Stimulated activated naive CD8-positive, alpha-beta T cell treated with anti-CD3 and anti-CD28 coated beads, Interleukin-15, amount 100 ng/mL, for 72 hours (primary cell): ENCODE measurements at regions not wholly inside any gene's neighbourhood (a gene's known extent, or its start where the extent isn't known, plus 50 kb on each side); places are given as distances from the start of the nearest gene placed in this dataset.
"Not testable (repeated sequence)": the region's sequence is repeated elsewhere in the genome, so short reads cannot be mapped to it uniquely, and the experiment has no call there.

Experiments
- ATAC-seq: fragments of 150-1000 bp; cut with Tn5 transposase; 2 replicates; pipeline ENCODE4 v1.10.0; 2021; ENCODE audit warnings: mild to moderate bottlenecking, moderate library complexity
- DNase-seq, 2 donors: peaks; one replicate each; pipeline ENCODE4 v3.0.0; 2021 to 2022
- H3K27ac Mint-ChIP-seq, 2 donors: one replicate each; pipeline ENCODE4 v1.8.0; 2022; ENCODE audit warnings: mild to moderate bottlenecking in 2 of 2, mixed read lengths in 2 of 2, moderate library complexity in 2 of 2
- H3K27me3 Mint-ChIP-seq: one replicate; pipeline ENCODE4 v1.8.0; 2022; ENCODE audit warnings: mixed read lengths
- H3K4me1 Mint-ChIP-seq: one replicate; pipeline ENCODE4 v1.8.0; 2022; ENCODE audit warnings: mild to moderate bottlenecking, mixed read lengths
- H3K4me3 Mint-ChIP-seq, 2 donors: one replicate each; pipeline ENCODE4 v1.8.0; 2022; ENCODE audit warnings: mild to moderate bottlenecking in 2 of 2, mixed read lengths in 2 of 2, moderate library complexity in 1 of 2
- H3K9me3 Mint-ChIP-seq, 2 donors: one replicate each; pipeline ENCODE4 v1.8.0; 2022; ENCODE audit warnings: mixed read lengths in 2 of 2

DNA sequence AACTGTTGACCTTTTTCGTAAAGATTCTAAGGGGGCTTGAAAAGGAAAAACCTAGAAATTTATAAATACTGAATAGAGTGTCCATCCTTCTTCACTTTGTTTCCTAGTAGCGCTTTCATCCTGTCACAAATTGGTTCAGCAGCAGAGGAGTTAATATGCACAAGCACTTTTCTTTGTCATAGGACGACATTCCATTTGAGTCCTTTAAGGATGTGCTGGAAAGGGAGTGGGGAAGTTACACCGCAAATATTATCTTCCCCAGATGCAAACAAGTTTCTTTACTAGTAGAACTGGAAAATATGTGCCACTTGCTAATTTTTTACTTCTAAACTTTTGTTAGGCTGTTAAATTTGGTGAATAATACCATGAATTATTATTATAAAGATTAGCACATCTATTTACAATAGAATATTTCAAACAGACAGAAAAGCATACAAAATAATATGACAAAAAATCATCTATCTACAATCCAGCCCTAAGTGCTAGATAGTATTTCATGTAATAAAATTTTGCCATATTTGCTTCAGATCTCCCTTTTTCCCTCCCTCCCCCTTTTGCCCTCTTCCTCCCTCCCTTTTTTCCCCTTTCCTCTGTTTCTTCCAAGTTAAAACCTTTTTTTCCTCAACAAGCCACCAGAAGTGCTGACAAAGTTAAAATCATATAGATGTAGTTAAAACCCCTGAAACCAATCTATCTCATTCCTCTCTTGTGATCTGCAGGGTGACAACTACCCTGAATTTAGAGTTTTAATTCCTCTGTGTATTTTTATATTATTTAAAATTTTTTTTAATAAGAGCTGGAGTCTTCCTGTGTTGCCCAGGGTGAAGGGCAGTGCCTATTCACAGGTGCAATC lies 50.5 kb upstream of the MAP4K3 start:
- Mint-ChIP-seq H3K4me1 (peaks cover 10% of the 10 kb centered on the region), H3K27me3 (peaks cover 18% of the 10 kb centered on the region), H3K4me3 (no peak overlapping the region), H3K27ac (no peak overlapping the region), H3K9me3 (no peaks in the 10 kb centered on the region)
- DNase-seq = no peak
- no peak for ATAC-seq

DNA sequence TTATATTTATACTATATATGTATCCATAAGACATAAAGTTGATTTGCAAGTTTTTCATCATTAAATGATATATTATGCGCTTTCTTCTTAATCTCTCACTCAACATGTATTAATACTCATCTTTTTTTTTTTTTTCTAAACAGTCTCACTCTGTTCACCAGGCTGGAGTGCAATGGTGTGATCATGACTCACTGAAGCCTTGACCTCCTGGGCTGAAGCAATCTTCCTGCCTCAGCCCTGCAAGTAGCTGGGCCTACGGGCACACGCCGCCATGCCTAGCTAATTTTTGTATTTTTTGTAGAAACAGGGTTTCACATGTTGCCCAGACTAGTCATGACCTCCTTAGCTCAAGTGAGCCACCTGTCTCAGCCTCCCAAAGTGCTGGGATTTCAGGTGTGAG lies 51.4 kb upstream of the MAP4K3 start:
- no peak overlapping the region for H3K27ac Mint-ChIP-seq
- H3K4me3 Mint-ChIP-seq = no peak overlapping the region
- peaks cover 19% of the 10 kb centered on the region for H3K4me1 Mint-ChIP-seq
- ATAC-seq (no peak), DNase-seq (no peak)
- H3K27me3 Mint-ChIP-seq = peaks cover 18% of the 10 kb centered on the region
- no peaks in the 10 kb centered on the region for H3K9me3 Mint-ChIP-seq

- DNase-seq (no peak), ATAC-seq (no peak)
- Mint-ChIP-seq H3K9me3 (no peaks in the 10 kb centered on the region), H3K4me1 (peaks cover 37% of the 10 kb centered on the region), H3K4me3 (no peak overlapping the region), H3K27me3 (peaks cover 16% of the 10 kb centered on the region), H3K27ac (no peak overlapping the region)
Measured at GRCh38 chr2:39490586-39490985, 53.5 kb upstream of the MAP4K3 start.

DNA sequence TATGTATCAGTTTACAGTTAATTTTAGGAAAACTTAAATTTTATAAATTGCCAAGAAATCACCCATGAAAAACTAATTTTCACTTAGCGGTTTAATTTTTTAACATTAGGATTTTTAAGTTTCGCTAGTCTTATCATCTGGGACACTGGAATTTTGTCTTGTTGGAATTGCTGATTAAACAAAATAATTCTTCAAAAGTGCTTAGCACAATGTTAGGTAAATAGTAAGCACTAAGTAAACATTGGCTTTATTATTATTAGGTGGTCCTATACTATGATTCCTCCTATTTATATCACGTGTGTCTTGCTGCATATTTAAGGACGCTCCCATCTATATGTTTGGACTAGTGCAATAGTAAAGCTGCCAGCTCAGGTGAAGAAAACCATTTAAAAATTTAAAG lies 54.6 kb upstream of the MAP4K3 start:
- Mint-ChIP-seq H3K27ac (no peak overlapping the region), H3K4me3 (peak overlapping the region; percentile 36 to 43), H3K9me3 (no peaks in the 10 kb centered on the region), H3K27me3 (peaks cover 6% of the 10 kb centered on the region), H3K4me1 (peaks cover 43% of the 10 kb centered on the region)
- ATAC-seq = no peak
- DNase-seq = no peak

- no peak overlapping the region for H3K27ac Mint-ChIP-seq
- no peaks in the 10 kb centered on the region for H3K9me3 Mint-ChIP-seq
- H3K4me1 Mint-ChIP-seq = peaks cover 43% of the 10 kb centered on the region
- ATAC-seq = peak; percentile 94
- peaks cover under 1% of the 10 kb centered on the region for H3K27me3 Mint-ChIP-seq
- peak; percentile 41 to 62 for DNase-seq
- H3K4me3 Mint-ChIP-seq = peak overlapping the region; percentile 41 to 66
Measured at GRCh38 chr2:39492095-39492590, 55.1 kb upstream of the MAP4K3 start.

GRCh38 chr2:39492716-39493115 lies 55.6 kb upstream of the MAP4K3 start:
- Mint-ChIP-seq H3K9me3 (no peaks in the 10 kb centered on the region), H3K4me3 (peak overlapping the region in 1 of 2 donors; percentile 30), H3K27ac (no peak overlapping the region), H3K4me1 (peaks cover 43% of the 10 kb centered on the region), H3K27me3 (no peaks in the 10 kb centered on the region)
- no peak for ATAC-seq
- no peak for DNase-seq

- ATAC-seq = peak; percentile 83
- peak; percentile 29 to 71 for DNase-seq
- no peaks in the 10 kb centered on the region for H3K27me3 Mint-ChIP-seq
- H3K9me3 Mint-ChIP-seq = no peaks in the 10 kb centered on the region
- H3K27ac Mint-ChIP-seq = peak overlapping the region in 1 of 2 donors; percentile 86
- H3K4me3 Mint-ChIP-seq = peak overlapping the region; percentile 3 to 39
- H3K4me1 Mint-ChIP-seq = peaks cover 43% of the 10 kb centered on the region
Measured at GRCh38 chr2:39494784-39495251, 57.7 kb upstream of the MAP4K3 start.

DNA sequence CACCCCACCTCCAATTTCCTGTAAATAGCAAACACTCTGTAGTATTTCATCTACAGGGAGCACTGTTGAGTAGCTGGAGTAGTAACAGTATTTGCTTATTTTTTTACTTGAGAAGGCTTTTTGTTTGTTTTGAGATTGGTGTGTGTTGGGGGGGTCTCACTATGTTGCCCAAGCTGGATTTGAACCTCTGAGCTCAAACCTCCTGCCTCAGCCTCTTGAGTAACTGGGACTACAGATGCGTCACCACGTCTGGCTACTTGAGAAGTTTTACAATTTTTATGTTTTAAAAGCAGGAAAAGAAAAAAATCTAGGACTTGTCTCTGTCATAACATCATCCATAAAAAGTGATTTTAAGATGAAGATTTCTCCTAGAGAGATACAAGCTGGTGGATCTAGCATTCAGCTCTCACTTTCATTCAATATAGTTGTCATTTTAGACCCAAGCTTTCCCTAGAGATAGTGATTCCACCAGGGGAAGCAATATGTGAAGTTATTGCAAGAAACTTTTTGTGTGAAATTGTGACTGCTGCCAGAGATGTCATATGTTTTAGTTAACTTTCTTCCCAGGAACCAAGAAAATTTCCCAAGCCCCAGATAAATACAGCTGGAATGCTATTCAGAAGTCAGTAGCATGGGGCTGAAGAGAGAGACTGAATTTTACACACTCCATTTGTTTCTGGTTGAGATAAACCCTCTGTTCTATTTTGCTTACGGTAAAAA lies 60.2 kb upstream of the MAP4K3 start:
- peaks cover 36% of the 10 kb centered on the region for H3K4me1 Mint-ChIP-seq
- ATAC-seq (no peak), DNase-seq (no peak)
- peaks cover under 1% of the 10 kb centered on the region for H3K27me3 Mint-ChIP-seq
- H3K9me3 Mint-ChIP-seq = peaks cover 0 to 9% of the 10 kb centered on the region in 2 donors
- H3K27ac Mint-ChIP-seq = no peak overlapping the region
- no peak overlapping the region for H3K4me3 Mint-ChIP-seq

DNA sequence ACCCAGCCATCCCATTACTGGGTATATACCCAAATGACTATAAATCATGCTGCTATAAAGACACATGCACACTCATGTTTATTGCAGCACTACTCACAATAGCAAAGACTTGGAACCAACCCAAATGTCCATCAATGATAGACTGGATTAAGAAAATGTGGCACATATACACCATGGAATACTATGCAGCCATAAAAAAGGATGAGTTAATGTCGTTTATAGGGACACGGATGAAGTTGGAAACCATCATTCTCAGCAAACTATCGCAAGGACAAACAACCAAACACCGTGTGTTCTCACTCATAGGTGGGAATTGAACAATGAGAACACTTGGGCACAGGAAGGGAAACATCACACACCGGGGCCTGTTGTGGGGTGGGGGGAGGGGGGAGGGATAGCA lies 61.1 kb upstream of the MAP4K3 start:
- DNase-seq, H3K9me3 Mint-ChIP-seq, ATAC-seq, H3K27ac Mint-ChIP-seq, H3K4me3 Mint-ChIP-seq: not testable (repeated sequence)
- H3K27me3 Mint-ChIP-seq = peaks cover 10% of the 10 kb centered on the region
- peaks cover 28% of the 10 kb centered on the region for H3K4me1 Mint-ChIP-seq

DNA sequence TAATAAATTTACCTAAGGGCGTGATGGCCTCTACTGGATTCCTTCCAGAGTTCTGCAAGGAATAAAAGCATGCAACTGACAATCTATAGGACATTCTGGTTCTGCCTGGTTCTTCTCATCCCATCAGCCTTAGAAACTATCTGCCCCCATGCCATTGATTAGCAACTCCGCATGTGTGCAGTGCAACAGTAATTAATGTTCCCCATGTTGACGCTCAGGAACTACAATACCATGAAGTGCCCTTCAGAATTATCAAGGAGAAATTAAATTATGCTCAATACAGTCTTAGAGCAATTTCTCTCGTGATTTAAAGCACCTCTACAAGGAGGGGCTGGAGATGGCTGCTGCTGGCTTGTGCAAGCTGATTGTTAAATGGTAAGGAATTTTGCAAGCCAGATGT lies 61.7 kb upstream of the MAP4K3 start:
- peaks cover 11% of the 10 kb centered on the region for H3K27me3 Mint-ChIP-seq
- H3K4me3 Mint-ChIP-seq = no peak overlapping the region
- no peak overlapping the region for H3K27ac Mint-ChIP-seq
- H3K9me3 Mint-ChIP-seq = peaks cover 0 to 9% of the 10 kb centered on the region in 2 donors
- DNase-seq = no peak
- ATAC-seq = no peak
- peaks cover 21% of the 10 kb centered on the region for H3K4me1 Mint-ChIP-seq

- Mint-ChIP-seq H3K4me3 (no peak overlapping the region), H3K9me3 (peaks cover 0 to 9% of the 10 kb centered on the region in 2 donors), H3K4me1 (peaks cover 19% of the 10 kb centered on the region), H3K27me3 (peaks cover 16% of the 10 kb centered on the region), H3K27ac (no peak overlapping the region)
- DNase-seq = no peak
- ATAC-seq = no peak
Measured at GRCh38 chr2:39499336-39499735, 62.3 kb upstream of the MAP4K3 start.

GRCh38 chr2:39501412-39501811 lies 64.3 kb upstream of the MAP4K3 start:
- peaks cover 22% of the 10 kb centered on the region for H3K27me3 Mint-ChIP-seq
- no peak overlapping the region for H3K27ac Mint-ChIP-seq
- H3K4me1 Mint-ChIP-seq = no peaks in the 10 kb centered on the region
- peaks cover 0 to 9% of the 10 kb centered on the region in 2 donors for H3K9me3 Mint-ChIP-seq
- no peak for ATAC-seq
- H3K4me3 Mint-ChIP-seq = no peak overlapping the region
- DNase-seq = no peak

DNA sequence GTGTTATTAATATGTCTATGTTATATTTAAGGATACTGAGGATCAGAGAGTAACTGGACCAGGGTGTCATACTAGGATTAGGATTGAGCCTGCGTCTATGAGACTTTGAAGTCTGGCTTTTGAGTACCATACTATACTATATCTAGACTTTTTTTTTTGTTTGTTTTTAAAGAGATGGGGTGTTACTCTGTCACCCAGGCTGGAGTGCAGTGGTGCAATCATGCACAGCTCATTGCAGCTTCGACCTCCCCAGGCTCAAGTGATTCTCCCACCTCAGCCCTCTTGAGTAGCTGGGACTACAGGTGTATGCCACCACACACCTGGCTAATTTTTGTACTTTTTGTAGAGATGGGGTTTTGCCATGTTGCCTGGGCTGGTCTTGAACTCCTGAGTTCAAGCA lies 66.2 kb upstream of the MAP4K3 start:
- no peak overlapping the region for H3K27ac Mint-ChIP-seq
- H3K27me3 Mint-ChIP-seq = peaks cover 22% of the 10 kb centered on the region
- ATAC-seq (no peak), DNase-seq (no peak)
- H3K4me3 Mint-ChIP-seq = no peak overlapping the region
- H3K9me3 Mint-ChIP-seq = peaks cover 0 to 9% of the 10 kb centered on the region in 2 donors
- no peaks in the 10 kb centered on the region for H3K4me1 Mint-ChIP-seq

DNA sequence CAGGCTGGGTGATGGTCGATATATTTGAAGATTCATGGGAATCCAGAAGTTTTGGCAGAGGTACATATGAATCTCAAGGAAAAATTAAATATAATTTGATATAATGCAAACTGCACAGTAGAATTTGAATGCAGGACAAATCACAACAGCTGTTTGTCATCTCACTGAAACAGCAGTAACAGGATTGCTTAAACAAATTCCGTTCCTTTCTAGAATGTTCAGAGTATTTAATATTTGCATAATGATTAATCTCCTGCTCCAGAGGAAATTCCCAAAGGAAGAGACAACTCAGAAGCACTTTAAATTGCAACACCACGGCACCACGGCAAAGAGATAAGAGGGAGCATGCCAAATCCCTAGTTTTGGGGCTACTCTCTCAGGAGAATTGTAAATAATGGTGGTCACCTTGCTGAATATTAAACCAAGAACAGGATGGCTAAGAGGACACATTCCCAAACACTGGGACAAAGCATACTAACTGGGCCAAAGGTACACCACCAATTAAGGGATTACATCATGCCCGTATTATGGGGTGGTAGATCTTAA lies 67.8 kb upstream of the MAP4K3 start:
- no peaks in the 10 kb centered on the region for H3K4me1 Mint-ChIP-seq
- DNase-seq = no peak
- peaks cover 0 to 9% of the 10 kb centered on the region in 2 donors for H3K9me3 Mint-ChIP-seq
- peaks cover 22% of the 10 kb centered on the region for H3K27me3 Mint-ChIP-seq
- no peak overlapping the region for H3K27ac Mint-ChIP-seq
- no peak overlapping the region for H3K4me3 Mint-ChIP-seq
- ATAC-seq = no peak

DNA sequence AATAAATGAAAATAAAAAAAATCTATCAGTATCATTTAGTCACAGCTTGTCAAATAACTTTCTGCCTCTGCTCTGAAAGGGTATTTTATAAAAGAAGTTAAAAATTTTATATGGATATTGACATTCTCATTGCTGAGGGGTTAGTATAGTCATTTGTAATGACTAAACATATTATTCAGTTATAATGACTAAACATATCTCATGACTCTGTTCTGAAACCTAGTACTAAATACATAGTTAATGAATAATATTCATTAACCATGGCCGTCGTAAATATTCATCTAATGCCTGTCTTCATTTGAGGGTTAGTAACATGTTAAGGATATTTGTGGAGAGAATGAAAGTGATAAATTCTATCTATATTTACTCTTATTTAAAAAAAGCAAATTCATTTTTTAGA lies 69.1 kb upstream of the MAP4K3 start:
- no peak for DNase-seq
- peaks cover 22% of the 10 kb centered on the region for H3K27me3 Mint-ChIP-seq
- no peak for ATAC-seq
- peaks cover 2% of the 10 kb centered on the region for H3K4me1 Mint-ChIP-seq
- no peaks in the 10 kb centered on the region for H3K9me3 Mint-ChIP-seq
- H3K4me3 Mint-ChIP-seq = no peak overlapping the region
- no peak overlapping the region for H3K27ac Mint-ChIP-seq

DNA sequence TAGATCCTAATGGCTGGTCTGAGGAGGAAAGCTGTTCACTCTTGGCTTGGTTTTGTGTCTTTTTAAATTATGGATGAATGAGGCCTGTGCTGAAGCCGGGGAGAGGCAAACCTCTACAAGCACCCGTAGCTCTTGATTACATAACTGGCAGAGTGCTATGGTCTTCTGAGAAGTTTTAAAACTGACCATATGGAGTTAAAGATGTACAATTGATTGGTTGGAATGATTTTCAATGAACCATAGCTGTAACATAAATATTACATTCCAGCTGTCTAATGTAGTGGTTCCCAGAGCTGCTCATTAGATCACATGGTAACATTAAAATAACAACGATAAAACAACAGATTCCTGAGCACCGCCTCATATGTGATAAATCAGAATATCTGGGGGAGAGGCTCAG lies 71.1 kb upstream of the MAP4K3 start:
- DNase-seq (no peak), ATAC-seq (no peak)
- H3K4me3 Mint-ChIP-seq = no peak overlapping the region
- H3K27me3 Mint-ChIP-seq = peaks cover 12% of the 10 kb centered on the region
- no peaks in the 10 kb centered on the region for H3K9me3 Mint-ChIP-seq
- peaks cover 21% of the 10 kb centered on the region for H3K4me1 Mint-ChIP-seq
- H3K27ac Mint-ChIP-seq = no peak overlapping the region
